Lung microvascular endothelial cell (primary cell): ENCODE measurements at regions not wholly inside any gene's neighbourhood (a gene's known extent, or its start where the extent isn't known, plus 50 kb on each side); places are given as distances from the start of the nearest gene placed in this dataset.
"Not testable (repeated sequence)": the region's sequence is repeated elsewhere in the genome, so short reads cannot be mapped to it uniquely, and the experiment has no call there.

Experiments
- DNase-seq, 2 donors: peaks; one replicate each; pipeline versions ENCODE4 v3.0.0 to v3.0.0-alpha.2; 2010; ENCODE audit warnings: low read depth in 2 of 2

- DNase-seq: not testable (repeated sequence)
Observed at GRCh38 chr7:150193866-150194265, 129.3 kb upstream of the LRRC61 start.
